Esophagus muscularis mucosa (tissue), 4 donors: ENCODE measurements at regions not wholly inside any gene's neighbourhood (a gene's known extent, or its start where the extent isn't known, plus 50 kb on each side); places are given as distances from the start of the nearest gene placed in this dataset.

Source experiments
- DNase-seq: peaks from one replicate; pipeline ENCODE4 v3.0.0-alpha.2; 2017; ENCODE audit errors: extremely low spot score
- H3K27ac ChIP-seq, 4 donors: fragments of 200-600 bp; sonication (generic); replicated peaks in 1 of 4; 1 replicate in 3 of 4; 2 replicates in 1 of 4; pipeline ENCODE4 v1.5.1; 2016 to 2019; ENCODE audit warnings: mild to moderate bottlenecking in 1 of 4
- H3K27me3 ChIP-seq, 4 donors: fragments of 200-600 bp; sonication (generic); one replicate each; pipeline versions ENCODE4 v1.5.1 to v1.6.0; 2016 to 2019
- H3K36me3 ChIP-seq, 4 donors: fragments of 200-600 bp; sonication (generic); one replicate each; pipeline ENCODE4 v1.5.1; 2016 to 2019
- H3K4me1 ChIP-seq, 4 donors: fragments of 200-600 bp; sonication (generic); one replicate each; pipeline ENCODE4 v1.5.1; 2016 to 2019
- H3K4me3 ChIP-seq, 4 donors: fragments of 200-600 bp; sonication (generic); 1 replicate in 2 of 4; 2 replicates in 2 of 4; pipeline ENCODE4 v1.5.1; 2016 to 2019; ENCODE audit warnings: mild to moderate bottlenecking in 4 of 4, moderate library complexity in 1 of 4
- H3K9me3 ChIP-seq, 4 donors: fragments of 200-600 bp; sonication (generic); 1 replicate in 3 of 4; 2 replicates in 1 of 4; pipeline ENCODE4 v1.5.1; 2016 to 2019
- EP300 ChIP-seq: sonication (generic); formaldehyde crosslinking; IDR thresholded peaks from one replicate; pipeline ENCODE4 v1.6.1; 2017; ENCODE audit warnings: antibody characterized with exemption
- POLR2A ChIP-seq: fragments of 450-650 bp; IDR thresholded peaks from one replicate; pipeline ENCODE4 v1.6.1; 2017; ENCODE audit warnings: antibody characterized with exemption, moderate library complexity, mild to moderate bottlenecking, low read depth
- POLR2AphosphoS5 ChIP-seq, 2 donors: sonication (generic); formaldehyde crosslinking; IDR thresholded peaks; one replicate each; pipeline ENCODE4 v1.6.1; 2017; ENCODE audit warnings: antibody characterized with exemption in 2 of 2
- WGBS: methylation state at CpG from one replicate; pipeline ENCODE4 v1.1.5; 2018; 5-methylcytosine and 5-hydroxymethylcytosine counted together
- intact Hi-C: fragments of 100-400 bp; cut with DNase I; formaldehyde crosslinking; loops from one replicate; pipeline ENCODE4 v1.15.1; 2023
- TF ChIP-seq, protein P1 (sequence below), 3 experiments: fragments of 200-600 bp in 2 of 3; fragments of 450-650 bp in 1 of 3; sonication (generic) in 2 of 3; IDR thresholded peaks; one replicate each; pipeline ENCODE4 v1.5.1; 2017 to 2019; ENCODE audit warnings: antibody characterized with exemption in 3 of 3, mild to moderate bottlenecking in 2 of 3, moderate library complexity in 1 of 3

DNA sequence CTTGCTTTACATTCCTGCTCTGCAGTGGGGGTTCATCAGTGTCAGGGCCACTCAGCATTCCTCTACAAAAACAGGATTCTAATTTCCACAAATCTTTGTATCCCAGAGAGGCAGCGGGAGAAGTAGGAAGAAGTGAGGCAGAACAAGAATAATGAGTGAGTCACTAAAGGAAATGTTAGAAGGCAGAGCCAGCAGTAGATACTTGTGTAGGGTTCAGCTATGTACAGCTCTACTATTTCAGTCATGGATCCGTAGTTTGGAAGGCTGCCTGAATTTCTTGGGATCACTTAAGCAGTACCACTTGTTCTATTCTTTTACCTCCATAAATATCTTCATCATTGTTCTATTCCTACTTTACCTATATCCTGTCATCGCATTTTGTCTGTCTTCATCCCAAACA, 246.3 kb upstream of the TLE4 start:
- Histone ChIP-seq H3K4me3 (no peak overlapping the region), H3K27ac (no peak overlapping the region), H3K36me3 (no peaks in the 10 kb centered on the region), H3K9me3 (peaks cover 0 to 5% (median 0%) of the 10 kb centered on the region in 4 donors), H3K4me1 (no peaks in the 10 kb centered on the region), H3K27me3 (no peaks in the 10 kb centered on the region)
- WGBS: 81% methylated on average over 3 of the region's 3 CpGs
- intact Hi-C loops: no loop called here
- no peak for TF ChIP-seq POLR2A
- no peak for DNase-seq

GRCh38 chr9:79329861-79330260, 241.9 kb upstream of the TLE4 start:
- no peaks in the 10 kb centered on the region for H3K36me3 ChIP-seq
- no peaks in the 10 kb centered on the region for H3K9me3 ChIP-seq
- no peaks in the 10 kb centered on the region for H3K27me3 ChIP-seq
- intact Hi-C loops: no loop called here
- WGBS: 100% methylated on average over 1 of the region's 1 CpG
- H3K4me1 ChIP-seq: no peaks in the 10 kb centered on the region
- H3K27ac ChIP-seq: no peak overlapping the region
- no peak overlapping the region for H3K4me3 ChIP-seq
- TF ChIP-seq, protein P1, sequence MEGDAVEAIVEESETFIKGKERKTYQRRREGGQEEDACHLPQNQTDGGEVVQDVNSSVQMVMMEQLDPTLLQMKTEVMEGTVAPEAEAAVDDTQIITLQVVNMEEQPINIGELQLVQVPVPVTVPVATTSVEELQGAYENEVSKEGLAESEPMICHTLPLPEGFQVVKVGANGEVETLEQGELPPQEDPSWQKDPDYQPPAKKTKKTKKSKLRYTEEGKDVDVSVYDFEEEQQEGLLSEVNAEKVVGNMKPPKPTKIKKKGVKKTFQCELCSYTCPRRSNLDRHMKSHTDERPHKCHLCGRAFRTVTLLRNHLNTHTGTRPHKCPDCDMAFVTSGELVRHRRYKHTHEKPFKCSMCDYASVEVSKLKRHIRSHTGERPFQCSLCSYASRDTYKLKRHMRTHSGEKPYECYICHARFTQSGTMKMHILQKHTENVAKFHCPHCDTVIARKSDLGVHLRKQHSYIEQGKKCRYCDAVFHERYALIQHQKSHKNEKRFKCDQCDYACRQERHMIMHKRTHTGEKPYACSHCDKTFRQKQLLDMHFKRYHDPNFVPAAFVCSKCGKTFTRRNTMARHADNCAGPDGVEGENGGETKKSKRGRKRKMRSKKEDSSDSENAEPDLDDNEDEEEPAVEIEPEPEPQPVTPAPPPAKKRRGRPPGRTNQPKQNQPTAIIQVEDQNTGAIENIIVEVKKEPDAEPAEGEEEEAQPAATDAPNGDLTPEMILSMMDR (IDR thresholded peaks at IDR 0.05): no peak
- TF ChIP-seq POLR2A (no peak), EP300 (no peak)
- no peak for DNase-seq

- Histone ChIP-seq H3K27ac (no peak overlapping the region), H3K27me3 (no peaks in the 10 kb centered on the region), H3K36me3 (no peaks in the 10 kb centered on the region), H3K4me1 (no peaks in the 10 kb centered on the region), H3K9me3 (peaks cover 0 to 19% (median 11%) of the 10 kb centered on the region in 4 donors), H3K4me3 (no peak overlapping the region)
- TF ChIP-seq EP300 (no peak), POLR2AphosphoS5 (IDR thresholded peaks at IDR 0.05) (no peak), POLR2A (no peak)
- TF ChIP-seq, protein P1 (IDR thresholded peaks at IDR 0.05): no peak
- DNase-seq: no peak
- intact Hi-C loops: no loop called here
- WGBS: 86% methylated on average over 5 of the region's 6 CpGs
Measured at GRCh38 chr9:79334001-79334400, 237.8 kb upstream of the TLE4 start.

GRCh38 chr9:79334711-79335110, 237.1 kb upstream of the TLE4 start:
- 30% methylated on average over 1 of the region's 1 CpG for WGBS
- peaks cover 0 to 19% (median 11%) of the 10 kb centered on the region in 4 donors for H3K9me3 ChIP-seq
- no peak overlapping the region for H3K27ac ChIP-seq
- no peak for DNase-seq
- H3K4me1 ChIP-seq: no peaks in the 10 kb centered on the region
- no peak overlapping the region for H3K4me3 ChIP-seq
- H3K36me3 ChIP-seq: no peaks in the 10 kb centered on the region
- H3K27me3 ChIP-seq: no peaks in the 10 kb centered on the region
- intact Hi-C loops: no loop called here
- no peak for TF ChIP-seq EP300
- no peak for TF ChIP-seq POLR2A
- TF ChIP-seq, protein P1 (IDR thresholded peaks at IDR 0.05): no peak
- TF ChIP-seq POLR2AphosphoS5 (IDR thresholded peaks at IDR 0.05): no peak

DNA sequence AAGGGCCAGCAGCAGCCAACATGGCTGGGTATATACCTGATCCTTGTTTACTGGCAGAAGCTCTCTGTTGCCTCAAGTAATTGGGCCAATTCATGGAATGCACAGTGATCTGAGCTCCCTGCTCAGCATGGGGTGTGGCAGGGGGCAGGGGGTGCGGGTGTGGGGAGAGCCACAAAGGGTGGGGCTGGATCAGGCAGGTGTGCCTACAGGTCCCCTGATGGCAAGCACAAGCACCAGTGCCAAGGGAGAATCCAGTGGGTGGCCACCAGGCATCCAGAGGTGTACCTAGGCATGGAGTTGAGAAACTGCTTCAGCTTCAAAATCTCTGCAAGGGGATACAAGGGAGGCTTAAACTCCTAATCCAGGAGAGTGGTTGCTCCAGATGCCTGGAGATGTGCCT, 235.8 kb upstream of the TLE4 start:
- 100% methylated on average over 1 of the region's 1 CpG for WGBS
- TF ChIP-seq EP300: no peak
- Histone ChIP-seq H3K4me1 (no peaks in the 10 kb centered on the region), H3K27ac (no peak overlapping the region), H3K4me3 (no peak overlapping the region), H3K9me3 (peaks cover 0 to 19% (median 11%) of the 10 kb centered on the region in 4 donors), H3K27me3 (no peaks in the 10 kb centered on the region), H3K36me3 (no peaks in the 10 kb centered on the region)
- DNase-seq: no peak
- intact Hi-C loops: no loop called here

DNA sequence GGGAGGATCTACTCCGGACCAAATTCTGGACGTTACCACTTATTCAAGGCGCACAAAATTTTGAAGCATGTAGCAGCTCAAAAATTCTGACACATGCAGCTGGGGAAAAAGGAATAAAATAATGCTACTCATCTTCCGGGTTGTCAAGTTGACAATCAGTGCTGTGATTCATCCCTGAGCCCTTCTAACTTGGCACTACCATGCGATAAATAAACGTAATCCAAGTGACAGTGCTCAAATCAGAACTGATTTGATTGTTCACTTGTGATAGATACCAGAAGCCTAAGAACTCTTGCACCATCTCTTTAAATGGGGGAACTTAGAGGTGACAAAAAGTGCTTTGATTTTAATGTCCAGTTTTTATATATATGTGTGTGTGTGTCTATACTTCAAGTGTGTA, 230.2 kb upstream of the TLE4 start:
- TF ChIP-seq POLR2AphosphoS5 (IDR thresholded peaks at IDR 0.05) (no peak), POLR2A (no peak), EP300 (no peak)
- TF ChIP-seq, protein P1 (IDR thresholded peaks at IDR 0.05): no peak
- Histone ChIP-seq H3K4me1 (no peaks in the 10 kb centered on the region), H3K27ac (no peak overlapping the region), H3K4me3 (no peak overlapping the region), H3K9me3 (peaks cover 0 to 7% (median 5%) of the 10 kb centered on the region in 4 donors), H3K27me3 (no peaks in the 10 kb centered on the region), H3K36me3 (no peaks in the 10 kb centered on the region)
- no peak for DNase-seq
- intact Hi-C loops: no loop called here
- 92% methylated on average over 6 of the region's 6 CpGs for WGBS
